HepG2 (cell line): ENCODE measurements at regions not wholly inside any gene's neighbourhood (a gene's known extent, or its start where the extent isn't known, plus 50 kb on each side); places are given as distances from the start of the nearest gene placed in this dataset.

Source experiments
- ATAC-seq: fragments of 200-7000 bp; cut with Tn5 transposase; 3 replicates; pipeline ENCODE4 v1.9.1; 2020; ENCODE audit warnings: mild to moderate bottlenecking, moderate library complexity
- BruUV-seq: library from RNA; stranded (reverse); fragments of 400-500 nt; replicated peaks from 2 replicates; lab custom pipeline; 2021; lab: Mats Ljungman, UMichigan
- CTCF ChIA-PET: fragments of 300-600 bp; formaldehyde crosslinking; extraction: SDS; loops from one replicate; lab custom pipeline; 2021; ENCODE audit warnings: low total read pairs, inconsistent platforms, low intra/inter-chr PET ratio; lab: Yijun Ruan, JAX
- POLR2A ChIA-PET: fragments of 350-600 bp; sonication (Branson Sonifier 250); formaldehyde crosslinking; loops from one replicate; lab custom pipeline; 2020; ENCODE audit warnings: antibody characterized with exemption, inconsistent platforms; lab: Yijun Ruan, JAX
- DNase-seq: peaks from one replicate; pipeline ENCODE4 v3.0.0-alpha.2; 2015; ENCODE audit warnings: low spot score
- FAIRE-seq: peaks from 3 replicates; lab custom pipeline; 2011; peaks lifted over from hg19 to GRCh38; lab: Jason Lieb, UNC
- H2AFZ ChIP-seq: one replicate; pipeline ENCODE4 v1.6.1; 2011; ENCODE audit warnings: low read length, inconsistent platforms
- H3K27ac ChIP-seq: fragments of 300-600 bp; 3 replicates; pipeline ENCODE4 v1.8.0; 2011; ENCODE audit warnings: mixed run types, mild to moderate bottlenecking, mixed read lengths, low read length, inconsistent platforms; ENCODE audit not compliant: insufficient read depth; ENCODE audit errors: extremely low read length
- H3K27me3 ChIP-seq, 2 experiments: fragments of 200-600 bp in 1 of 2; 2 replicates in 1 of 2; 3 replicates in 1 of 2; pipeline versions ENCODE4 v1.6.0 to v1.8.0; 2011; ENCODE audit warnings: low read length in 2 of 2, mild to moderate bottlenecking in 2 of 2, moderate library complexity in 2 of 2, inconsistent platforms in 1 of 2; ENCODE audit not compliant: insufficient read depth in 2 of 2, control insufficient read depth in 1 of 2
- H3K36me3 ChIP-seq, 2 experiments: fragments of 200-600 bp in 1 of 2; replicated peaks in 1 of 2; 2 replicates in 1 of 2; 3 replicates in 1 of 2; pipeline versions ENCODE4 v1.5.1 to v1.8.0; 2011; ENCODE audit warnings: low read length in 2 of 2, inconsistent platforms in 1 of 2; ENCODE audit not compliant: insufficient read depth in 2 of 2, control insufficient read depth in 1 of 2
- H3K4me1 ChIP-seq: 2 replicates; pipeline ENCODE4 v1.5.1; 2012; ENCODE audit warnings: low read length, inconsistent platforms; ENCODE audit not compliant: insufficient read depth
- H3K4me2 ChIP-seq: 2 replicates; pipeline ENCODE4 v1.6.0; 2011; ENCODE audit warnings: low read depth, low read length, inconsistent platforms
- H3K4me3 ChIP-seq, 3 experiments: fragments of 200-600 bp in 1 of 3; sonication (generic), shearing (Covaris generic) in 1 of 3; replicated peaks in 1 of 3; 2 replicates each; pipeline ENCODE4 v1.5.1; 2011 to 2016; ENCODE audit warnings: low read length in 3 of 3, inconsistent platforms in 2 of 3, low read depth in 2 of 3, mild to moderate bottlenecking in 2 of 3, control low read depth in 1 of 3, mixed read lengths in 1 of 3; ENCODE audit not compliant: insufficient read depth in 1 of 3
- H3K79me2 ChIP-seq: one replicate; pipeline ENCODE4 v1.6.1; 2011; ENCODE audit warnings: low read length, inconsistent platforms; ENCODE audit not compliant: insufficient read depth
- H3K9ac ChIP-seq: 2 replicates; pipeline ENCODE4 v1.6.0; 2011; ENCODE audit warnings: mild to moderate bottlenecking, low read depth, low read length, inconsistent platforms; ENCODE audit not compliant: insufficient read depth
- H3K9me3 ChIP-seq: 2 replicates; pipeline ENCODE4 v1.5.1; 2012; ENCODE audit warnings: mild to moderate bottlenecking, low read length
- H4K20me1 ChIP-seq: 2 replicates; pipeline ENCODE4 v1.6.0; 2011; ENCODE audit warnings: inconsistent platforms, mild to moderate bottlenecking, low read length, moderate library complexity; ENCODE audit not compliant: insufficient read depth
- ARID2 ChIP-seq: sonication (generic); formaldehyde crosslinking; IDR thresholded peaks from 2 replicates; pipeline ENCODE4 v1.8.1; 2022; ENCODE audit warnings: mild to moderate bottlenecking, missing genetic modification reagents, borderline replicate concordance
- DMAP1 ChIP-seq: IDR thresholded peaks from 2 replicates; pipeline ENCODE4 v1.6.1; 2016
- FLYWCH1 ChIP-seq: sonication (generic); formaldehyde crosslinking; IDR thresholded peaks from 2 replicates; pipeline ENCODE4 v1.8.1; 2023; ENCODE audit warnings: mild to moderate bottlenecking, missing genetic modification reagents
- NFIB ChIP-seq: sonication (generic); formaldehyde crosslinking; IDR thresholded peaks from 2 replicates; pipeline ENCODE4 v1.9.0; 2021; ENCODE audit warnings: missing genetic modification reagents, mild to moderate bottlenecking, borderline replicate concordance
- SATB2 ChIP-seq: sonication (generic); formaldehyde crosslinking; IDR thresholded peaks from 2 replicates; pipeline ENCODE4 v1.5.0; 2020; ENCODE audit warnings: missing genetic modification reagents
- XBP1 ChIP-seq: sonication (generic); formaldehyde crosslinking; IDR thresholded peaks from 2 replicates; pipeline ENCODE4 v1.5.0; 2020; ENCODE audit warnings: missing genetic modification reagents
- XRCC5 ChIP-seq: fragments of 200-400 bp; formaldehyde crosslinking; optimal IDR thresholded peaks from 2 replicates; pipeline ENCODE3; 2017; ENCODE audit warnings: mild to moderate bottlenecking, low read length
- ZNF264 ChIP-seq: sonication (generic); formaldehyde crosslinking; IDR thresholded peaks from 2 replicates; pipeline ENCODE4 v1.4.0; 2020; ENCODE audit warnings: missing genetic modification reagents
- ZNF547 ChIP-seq: sonication (generic); formaldehyde crosslinking; IDR thresholded peaks from 2 replicates; pipeline ENCODE4 v1.5.1; 2020; ENCODE audit warnings: mild to moderate bottlenecking, missing genetic modification reagents
- ZNF572 ChIP-seq: sonication (generic); formaldehyde crosslinking; IDR thresholded peaks from 2 replicates; pipeline ENCODE4 v1.5.1; 2020; ENCODE audit warnings: mild to moderate bottlenecking, missing genetic modification reagents
- in situ Hi-C: cut with HindIII; loops from 2 replicates; pipeline ENCODE4 v1.10.0; 2017; ENCODE audit warnings: low pct_unique_long_range_greater_than_20kb; ENCODE audit not compliant: extremely low pct_ligation_motif_present
- intact Hi-C: fragments of 100-400 bp; cut with micrococcal nuclease; formaldehyde crosslinking; loops from one replicate; pipeline ENCODE4 v1.10.0; 2022; ENCODE audit not compliant: unreplicated experiment
- TF ChIP-seq, protein P1 (sequence below), 2 experiments: fragments of 450-650 bp in 1 of 2; sonication (generic) in 1 of 2; formaldehyde crosslinking in 1 of 2; IDR thresholded peaks; 2 replicates each; pipeline versions ENCODE4 v1.6.1 to v1.8.0; 2016 to 2022; ENCODE audit warnings: antibody characterized with exemption in 1 of 2, mild to moderate bottlenecking in 1 of 2, missing genetic modification reagents in 1 of 2

DNA sequence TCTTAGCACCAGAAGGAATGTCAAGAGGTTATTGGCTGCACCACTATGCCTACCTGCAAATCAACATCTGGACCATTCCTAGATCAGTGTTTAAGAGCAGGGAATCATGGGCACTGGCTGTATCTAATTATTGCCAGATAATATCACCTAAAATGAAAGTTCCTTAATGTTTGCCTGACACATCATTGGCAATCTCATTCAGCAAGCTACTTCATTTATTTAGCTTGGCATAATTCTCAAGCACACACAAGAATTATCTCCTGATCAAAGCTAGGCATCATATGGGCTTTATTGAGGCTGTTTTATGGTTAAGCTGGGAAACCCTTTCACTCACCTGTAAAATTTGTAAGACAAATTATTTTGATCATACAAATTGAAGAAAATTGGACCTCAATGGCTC is 581.7 kb downstream of the INHBA start:
- no peak for ATAC-seq

More for the DNA sequence above, 581.7 kb downstream of the INHBA start:
- TF ChIP-seq SATB2 (no peak), ARID2 (CRISPR knock-in tag) (no peak), ZNF547 (CRISPR knock-in tag) (no peak), XRCC5 (no peak), DMAP1 (CRISPR knock-in tag) (no peak), XBP1 (no peak), NFIB (CRISPR knock-in tag) (no peak), ZNF572 (CRISPR knock-in tag) (no peak), ZNF264 (no peak), FLYWCH1 (CRISPR knock-in tag) (no peak)
- TF ChIP-seq, protein P1, sequence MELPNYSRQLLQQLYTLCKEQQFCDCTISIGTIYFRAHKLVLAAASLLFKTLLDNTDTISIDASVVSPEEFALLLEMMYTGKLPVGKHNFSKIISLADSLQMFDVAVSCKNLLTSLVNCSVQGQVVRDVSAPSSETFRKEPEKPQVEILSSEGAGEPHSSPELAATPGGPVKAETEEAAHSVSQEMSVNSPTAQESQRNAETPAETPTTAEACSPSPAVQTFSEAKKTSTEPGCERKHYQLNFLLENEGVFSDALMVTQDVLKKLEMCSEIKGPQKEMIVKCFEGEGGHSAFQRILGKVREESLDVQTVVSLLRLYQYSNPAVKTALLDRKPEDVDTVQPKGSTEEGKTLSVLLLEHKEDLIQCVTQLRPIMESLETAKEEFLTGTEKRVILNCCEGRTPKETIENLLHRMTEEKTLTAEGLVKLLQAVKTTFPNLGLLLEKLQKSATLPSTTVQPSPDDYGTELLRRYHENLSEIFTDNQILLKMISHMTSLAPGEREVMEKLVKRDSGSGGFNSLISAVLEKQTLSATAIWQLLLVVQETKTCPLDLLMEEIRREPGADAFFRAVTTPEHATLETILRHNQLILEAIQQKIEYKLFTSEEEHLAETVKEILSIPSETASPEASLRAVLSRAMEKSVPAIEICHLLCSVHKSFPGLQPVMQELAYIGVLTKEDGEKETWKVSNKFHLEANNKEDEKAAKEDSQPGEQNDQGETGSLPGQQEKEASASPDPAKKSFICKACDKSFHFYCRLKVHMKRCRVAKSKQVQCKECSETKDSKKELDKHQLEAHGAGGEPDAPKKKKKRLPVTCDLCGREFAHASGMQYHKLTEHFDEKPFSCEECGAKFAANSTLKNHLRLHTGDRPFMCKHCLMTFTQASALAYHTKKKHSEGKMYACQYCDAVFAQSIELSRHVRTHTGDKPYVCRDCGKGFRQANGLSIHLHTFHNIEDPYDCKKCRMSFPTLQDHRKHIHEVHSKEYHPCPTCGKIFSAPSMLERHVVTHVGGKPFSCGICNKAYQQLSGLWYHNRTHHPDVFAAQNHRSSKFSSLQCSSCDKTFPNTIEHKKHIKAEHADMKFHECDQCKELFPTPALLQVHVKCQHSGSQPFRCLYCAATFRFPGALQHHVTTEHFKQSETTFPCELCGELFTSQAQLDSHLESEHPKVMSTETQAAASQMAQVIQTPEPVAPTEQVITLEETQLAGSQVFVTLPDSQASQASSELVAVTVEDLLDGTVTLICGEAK (IDR thresholded peaks at IDR 0.05), result no peak
- TF ChIP-seq, protein P1 (CRISPR knock-in tag; IDR thresholded peaks at IDR 0.05), result no peak
- no peak overlapping the region for H3K4me3 ChIP-seq
- in situ Hi-C loops (no loop called here), intact Hi-C loops (no loop called here)
- H3K4me1 ChIP-seq, result no peaks in the 10 kb centered on the region
- no peaks in the 10 kb centered on the region for H3K27me3 ChIP-seq
- ChIA-PET CTCF (interaction anchor here (0.7 kb wide), 1 partner anchor 17 kb away, joined by 3 read pairs; no protein-coding TSS in a partner anchor), POLR2A (no interaction called here)
- no peaks in the 10 kb centered on the region for H3K79me2 ChIP-seq
- H3K9ac ChIP-seq, result no peak overlapping the region
- H3K9me3 ChIP-seq, result no peaks in the 10 kb centered on the region
- no peak overlapping the region for H3K4me2 ChIP-seq
- no TSS peak for BruUV-seq
- H2AFZ ChIP-seq, result no peak overlapping the region
- DNase-seq, result no peak
- no peaks in the 10 kb centered on the region for H4K20me1 ChIP-seq
- FAIRE-seq, result no peak
- no peaks in the 10 kb centered on the region for H3K36me3 ChIP-seq
- H3K27ac ChIP-seq, result no peak overlapping the region
